HG02642 (cell line): ENCODE measurements at regions not wholly inside any gene's neighbourhood (a gene's known extent, or its start where the extent isn't known, plus 50 kb on each side); places are given as distances from the start of the nearest gene placed in this dataset.

ENCODE experiments used
- ATAC-seq: cut with Tn5 transposase; IDR thresholded peaks from one replicate; pipeline ENCODE4 v1.9.1; 2021; ENCODE audit warnings: mild to moderate bottlenecking; ENCODE audit not compliant: unreplicated experiment, poor library complexity

DNA sequence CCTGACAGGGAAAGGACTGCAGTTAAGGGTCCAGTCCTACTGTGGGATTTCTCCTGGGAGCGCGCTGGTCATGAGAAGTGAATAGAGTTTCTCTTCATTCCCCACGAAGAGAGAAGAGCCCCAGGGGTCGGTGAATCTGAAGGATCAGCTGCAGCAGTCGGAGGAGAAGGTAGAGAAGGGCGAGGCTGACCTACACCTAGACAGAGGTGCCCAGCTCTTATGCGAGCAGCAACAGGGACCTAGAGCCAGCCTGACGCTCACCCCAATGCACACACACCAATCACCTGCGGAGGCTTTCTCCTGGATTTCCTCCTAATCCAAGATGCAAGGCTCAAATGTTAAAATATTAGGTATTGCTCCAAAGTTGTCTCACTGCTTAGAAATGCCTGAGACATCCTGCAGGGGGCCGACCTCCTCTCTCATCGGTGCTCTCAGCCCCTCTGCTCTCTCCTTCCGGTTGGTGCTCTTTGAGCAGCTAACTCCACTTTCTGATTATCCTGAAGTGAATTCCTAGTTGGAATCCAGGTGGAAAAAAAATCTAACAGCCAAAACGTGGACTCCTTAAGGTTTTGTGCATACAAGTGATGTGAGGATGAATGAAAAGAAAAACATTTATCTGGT, 176.4 kb downstream of the AHR start:
- ATAC-seq, result peak; percentile 51

DNA sequence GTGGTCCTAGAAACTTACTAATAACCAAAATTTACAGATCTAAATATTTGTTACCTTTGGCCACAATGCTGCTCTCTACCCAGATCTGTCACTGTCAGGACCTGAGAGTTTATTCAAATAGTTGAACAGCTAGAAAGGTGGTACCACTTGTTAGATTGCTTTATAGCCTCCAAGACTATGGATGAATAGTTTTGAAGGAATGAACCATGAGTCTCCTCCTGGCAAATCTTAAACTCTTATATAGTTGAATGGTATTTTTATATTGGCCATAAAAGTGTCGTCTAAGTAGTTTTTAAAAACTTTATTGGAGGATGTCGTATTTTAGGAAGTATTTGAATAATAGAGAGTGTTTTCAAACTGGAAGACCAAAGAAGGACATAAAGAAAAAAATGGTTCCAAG, 178.7 kb downstream of the AHR start:
- no peak for ATAC-seq

DNA sequence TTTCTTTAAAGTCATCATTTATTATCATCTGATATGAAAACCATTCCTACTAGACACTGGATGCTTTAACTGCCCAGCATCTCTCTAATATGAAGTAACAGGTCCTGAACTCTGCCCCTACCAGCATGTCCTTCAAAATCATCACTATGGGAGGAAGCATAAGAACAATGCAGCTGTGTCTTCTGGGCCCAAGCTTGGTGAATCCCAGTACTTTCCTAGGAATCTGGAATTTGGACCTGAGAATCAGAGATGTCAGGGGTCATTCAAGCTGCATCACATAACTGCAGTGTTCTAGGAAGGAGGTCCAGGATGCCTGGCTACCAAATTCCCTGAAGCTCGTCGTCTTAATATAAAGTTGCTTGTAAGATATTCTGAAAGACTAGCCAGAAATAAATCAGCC, 182.7 kb downstream of the AHR start:
- ATAC-seq, result no peak

DNA sequence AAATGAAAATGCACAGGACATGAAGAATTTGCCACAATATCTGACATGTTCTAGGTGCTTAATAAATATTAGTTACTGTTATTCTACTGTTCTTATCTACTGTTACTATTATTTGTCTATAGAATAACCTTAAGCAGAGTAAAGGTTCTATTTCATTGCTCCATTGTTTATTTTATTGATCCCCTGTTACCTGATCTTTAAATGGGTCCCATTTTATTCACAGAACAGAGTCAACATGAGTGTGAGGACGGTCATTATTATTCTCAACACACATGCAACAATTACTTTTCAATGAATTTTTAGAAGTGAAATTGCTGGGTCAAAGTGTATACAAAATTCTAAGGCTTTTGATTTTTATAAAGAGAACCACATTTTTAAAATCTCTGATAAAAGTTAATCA, 186.9 kb downstream of the AHR start:
- no peak for ATAC-seq

DNA sequence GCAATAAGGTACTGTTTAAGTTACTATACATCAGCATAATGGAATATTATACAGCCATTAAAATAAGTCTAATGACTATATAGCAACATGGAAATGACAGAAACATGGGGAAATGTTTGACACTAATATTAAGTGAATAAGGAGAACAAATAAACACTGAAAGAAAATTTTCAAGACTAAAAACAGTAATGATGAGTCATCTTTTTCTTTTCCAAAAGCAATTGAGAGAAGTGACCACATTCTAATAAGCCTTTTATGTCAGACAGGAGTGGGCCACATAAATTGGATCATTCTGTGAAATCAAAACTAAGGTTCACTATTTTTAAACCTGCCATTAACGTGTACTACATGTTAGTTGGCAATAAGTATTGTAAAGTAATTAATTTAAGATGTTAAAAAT, 187.5 kb downstream of the AHR start:
- ATAC-seq, result no peak

DNA sequence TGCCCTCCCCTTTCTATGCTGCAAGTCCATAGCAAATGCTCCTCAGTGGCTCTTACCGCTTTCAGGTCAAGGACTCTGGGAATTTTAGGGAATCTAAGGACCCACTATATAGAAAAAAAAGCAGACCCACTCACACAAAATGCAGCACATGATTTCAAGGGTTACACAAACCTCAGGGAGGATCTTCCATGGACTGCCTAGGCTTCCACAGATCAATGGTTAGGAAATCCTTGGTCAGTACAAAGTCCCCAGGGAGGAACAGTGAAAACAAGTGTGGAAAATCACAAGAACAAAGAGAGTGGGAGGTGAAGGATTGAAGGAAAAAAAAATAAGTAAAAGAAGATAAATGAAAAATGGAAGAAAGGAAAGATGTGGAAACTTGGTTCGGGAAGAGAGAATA, 188.4 kb downstream of the AHR start:
- no peak for ATAC-seq

DNA sequence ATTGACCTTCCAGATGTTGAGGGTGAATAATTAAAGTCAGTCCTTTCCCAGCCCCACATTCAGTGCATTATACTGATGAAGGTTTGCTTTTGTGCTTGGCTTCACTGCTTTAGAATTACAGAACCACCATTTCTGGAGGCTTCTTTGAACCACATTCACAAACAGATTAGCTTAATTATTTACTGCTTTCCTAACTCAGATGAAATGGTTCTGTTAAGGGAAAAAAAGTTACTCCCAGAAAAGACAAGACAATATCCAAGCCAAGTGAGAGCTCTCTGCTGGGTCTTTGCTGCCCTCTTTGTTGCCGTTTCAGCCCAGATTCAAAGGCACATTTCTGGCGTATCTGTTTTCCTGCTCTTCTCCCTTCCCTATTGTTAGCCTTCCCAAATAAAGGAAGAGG, 188.9 kb downstream of the AHR start:
- ATAC-seq, result no peak

DNA sequence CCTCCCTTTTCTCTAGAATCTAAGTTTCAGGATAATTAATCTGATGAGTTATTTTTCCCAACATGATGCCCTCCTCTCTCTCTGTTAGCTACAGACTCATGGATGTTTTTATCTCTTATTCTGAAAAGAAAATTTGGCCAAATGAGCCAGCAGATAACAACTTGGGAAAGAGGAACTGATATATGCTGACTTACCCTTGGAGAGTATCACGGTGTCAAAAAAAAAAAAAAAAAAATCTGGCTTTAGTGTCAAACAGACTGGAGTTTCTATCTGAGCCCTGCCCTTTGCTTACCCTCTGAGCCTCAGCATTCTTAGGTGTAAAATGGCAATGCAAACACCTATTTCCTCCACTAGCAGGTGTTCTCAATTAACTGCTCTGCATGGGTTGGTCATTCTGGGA, 190.4 kb downstream of the AHR start:
- no peak for ATAC-seq

DNA sequence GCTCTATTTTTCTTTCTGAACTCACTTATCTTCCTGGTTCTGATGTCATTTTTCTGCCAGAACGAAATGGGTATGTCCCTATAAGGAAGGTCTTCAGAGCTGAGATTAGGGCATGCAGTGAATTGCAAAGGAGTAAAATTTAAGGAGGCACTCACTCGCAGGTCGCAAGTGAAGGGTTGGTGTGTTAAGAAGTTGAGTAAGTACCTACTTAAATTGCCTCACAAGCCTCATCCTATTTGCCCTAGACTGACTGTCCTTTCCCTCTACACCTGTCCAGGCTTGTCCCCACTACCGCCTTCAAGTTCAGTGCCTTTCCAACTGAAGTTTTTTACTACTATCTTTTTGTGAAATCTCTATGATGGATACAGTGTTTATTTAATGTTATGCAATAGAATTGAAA, 191.5 kb downstream of the AHR start:
- ATAC-seq, result no peak

DNA sequence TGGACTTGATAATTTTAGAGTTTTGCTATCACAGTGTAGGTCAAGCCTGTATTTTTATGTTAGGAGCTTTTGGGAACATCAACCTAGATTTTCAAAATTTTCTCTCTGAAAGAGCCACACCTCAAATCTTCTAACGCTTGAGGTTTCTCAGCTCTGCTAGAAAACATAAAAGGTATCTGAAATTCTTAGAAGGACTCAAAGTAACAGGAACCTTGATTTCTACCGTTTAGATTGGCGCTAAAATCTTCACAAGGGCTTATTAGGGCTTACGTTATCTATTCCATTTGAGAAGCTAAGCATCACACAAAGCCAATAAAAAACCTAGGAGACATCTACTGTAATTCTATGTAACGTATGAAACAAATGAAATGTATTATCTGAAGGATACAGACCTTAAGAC, 192.4 kb downstream of the AHR start:
- no peak for ATAC-seq

DNA sequence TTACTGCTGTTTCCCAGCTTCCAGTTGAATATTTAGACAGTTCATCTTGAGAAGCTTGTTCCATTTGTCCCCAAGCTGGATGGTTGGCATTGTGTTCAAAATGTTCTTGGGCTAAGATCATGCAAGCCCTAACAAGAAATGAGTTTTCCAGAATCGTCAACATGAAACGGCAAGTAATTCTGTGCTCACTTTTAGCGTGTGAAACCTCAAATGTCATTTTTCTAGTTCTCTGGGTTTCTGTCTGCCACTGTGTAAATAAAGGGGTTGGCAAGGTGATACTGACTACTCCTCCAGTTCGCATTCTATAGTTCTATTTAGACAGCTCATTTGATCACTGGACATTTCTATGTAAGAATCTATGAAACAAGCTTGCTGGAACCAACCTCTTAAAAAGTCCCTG, 194.0 kb downstream of the AHR start:
- ATAC-seq, result no peak

DNA sequence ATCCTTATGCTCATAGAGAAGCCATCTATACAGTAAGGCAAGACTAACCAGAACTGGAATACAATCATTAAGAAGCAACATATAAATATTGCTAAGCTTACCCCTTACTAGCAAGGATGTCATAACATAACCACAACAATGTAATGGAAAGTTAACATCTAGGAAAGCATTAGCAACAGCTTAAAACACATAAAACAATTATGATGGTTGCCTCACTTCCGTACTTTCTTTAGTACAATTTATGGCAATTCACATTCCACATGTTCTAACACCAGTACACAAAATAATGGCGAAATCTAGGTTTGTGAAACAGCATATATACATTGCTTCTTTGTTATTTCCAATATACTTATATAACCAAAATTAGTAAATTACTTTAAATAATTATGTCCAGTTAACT, 195.0 kb downstream of the AHR start:
- no peak for ATAC-seq

DNA sequence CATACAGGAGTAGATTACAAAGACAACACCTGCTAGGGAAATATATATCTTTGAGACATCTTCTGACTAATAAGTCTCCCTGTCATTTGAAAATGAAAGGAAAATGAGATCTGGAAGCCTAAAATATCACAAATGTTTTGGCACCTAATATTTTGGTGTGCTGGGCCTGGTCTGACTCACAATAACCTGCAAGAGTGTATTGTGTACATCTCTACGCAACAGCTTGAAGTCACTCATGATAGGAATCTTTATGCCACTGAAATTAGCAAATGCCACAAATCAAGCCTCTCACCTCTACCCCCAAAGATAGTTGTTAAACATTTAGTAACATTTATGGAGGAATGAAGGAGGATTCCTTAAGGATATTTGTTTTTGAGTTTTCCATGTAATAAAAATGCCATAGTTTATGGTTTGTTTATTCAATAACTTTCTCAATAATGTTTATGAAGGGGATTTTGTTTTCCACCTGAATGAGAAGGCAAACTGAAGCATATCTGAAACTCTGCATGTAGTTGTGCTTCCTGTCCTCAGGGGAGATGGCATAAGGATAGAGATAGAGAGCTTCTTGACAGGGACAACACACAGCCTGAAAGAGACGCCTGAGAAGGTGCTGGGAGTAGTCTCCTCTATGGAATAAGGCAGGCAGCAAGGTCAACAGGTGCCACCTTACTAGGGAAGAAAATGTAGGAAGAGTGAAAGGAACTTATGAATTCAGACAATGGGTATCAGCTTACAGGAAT, 197.4 kb downstream of the AHR start:
- ATAC-seq, result no peak

DNA sequence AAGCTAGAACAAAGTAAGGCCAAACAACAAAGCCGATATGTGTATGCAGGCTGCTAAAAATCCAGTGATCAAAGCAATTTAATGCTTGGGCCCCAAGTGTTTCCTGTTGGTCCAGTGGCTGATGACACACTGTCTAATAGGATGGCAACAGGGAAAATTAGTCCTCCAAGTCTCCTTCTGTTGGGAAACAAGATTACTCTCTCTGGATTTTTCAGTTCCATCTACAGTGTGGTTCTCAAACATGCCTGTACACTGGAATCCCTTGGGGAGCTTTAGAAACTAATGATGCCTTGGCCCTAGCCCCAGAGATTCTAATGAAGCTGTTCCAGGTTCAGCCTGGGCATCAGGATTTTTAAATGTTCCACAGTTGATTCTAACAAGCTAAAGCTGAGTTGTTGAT, 198.7 kb downstream of the AHR start:
- ATAC-seq, result no peak

DNA sequence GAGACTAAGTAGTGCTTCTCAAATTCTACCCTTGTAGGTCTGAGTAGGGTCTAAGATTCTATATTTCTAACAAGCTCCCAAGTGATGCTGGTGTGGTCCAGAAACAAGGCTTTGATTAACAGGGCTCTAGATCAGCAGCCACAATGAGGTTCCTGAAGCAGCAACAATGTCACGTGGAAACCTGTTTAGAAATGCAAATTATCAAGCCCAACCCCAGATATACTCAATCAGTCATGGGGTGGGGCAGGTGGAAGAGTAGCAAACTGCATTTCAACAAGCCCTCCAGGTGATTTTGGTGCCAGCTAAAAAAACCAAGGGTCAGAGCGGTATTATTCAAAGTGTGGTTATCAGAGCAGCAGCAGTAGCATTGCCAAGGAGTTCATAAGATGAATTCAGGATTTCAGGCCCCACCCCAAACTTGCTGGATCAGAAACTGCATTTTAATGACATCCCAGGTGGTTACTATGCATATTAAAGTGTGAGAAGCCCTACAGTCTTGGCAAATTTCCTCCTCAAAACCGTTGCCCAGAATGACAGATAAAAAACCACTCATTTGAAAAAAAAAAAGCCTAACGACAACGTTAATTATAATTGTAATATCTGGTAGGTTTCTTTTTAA, 199.2 kb downstream of the AHR start:
- no peak for ATAC-seq

DNA sequence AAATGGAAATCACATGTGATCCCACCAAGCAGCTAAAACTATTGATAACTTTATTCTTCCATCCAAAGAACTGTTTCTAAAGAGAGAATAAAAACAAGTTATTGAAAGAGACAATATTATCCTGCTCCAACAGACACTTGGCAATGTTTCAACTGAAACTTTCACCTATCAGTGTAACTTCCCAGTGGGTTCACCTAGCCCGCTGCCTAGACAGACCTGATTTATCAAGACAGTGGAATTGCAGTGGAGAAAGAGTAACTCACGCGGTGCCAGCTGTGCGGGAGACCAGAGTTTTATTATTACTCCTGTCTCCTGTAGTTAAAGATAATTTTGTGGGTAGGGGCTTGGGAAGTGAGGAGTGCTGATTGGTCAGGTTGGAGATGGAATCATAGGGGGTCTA, 199.8 kb downstream of the AHR start:
- ATAC-seq, result no peak

DNA sequence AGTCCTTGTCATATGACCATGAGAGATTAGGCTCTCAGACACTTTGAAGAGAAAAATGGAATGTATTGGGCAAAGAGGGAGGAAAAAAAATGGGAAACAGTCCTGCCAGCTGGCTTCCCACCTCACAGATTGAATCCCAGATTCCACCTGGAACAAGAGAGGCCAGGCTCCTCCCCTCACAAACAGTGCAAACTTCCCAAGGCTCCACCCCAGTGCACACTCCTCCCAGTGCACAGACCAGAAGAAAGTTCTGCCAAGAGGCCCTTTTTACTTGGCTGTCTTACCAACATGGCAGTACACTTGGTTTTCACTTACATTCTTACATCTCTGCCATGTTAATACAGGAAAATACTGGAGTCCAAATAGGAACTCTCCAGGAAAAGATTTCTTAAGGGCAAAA, 202.3 kb downstream of the AHR start:
- no peak for ATAC-seq

DNA sequence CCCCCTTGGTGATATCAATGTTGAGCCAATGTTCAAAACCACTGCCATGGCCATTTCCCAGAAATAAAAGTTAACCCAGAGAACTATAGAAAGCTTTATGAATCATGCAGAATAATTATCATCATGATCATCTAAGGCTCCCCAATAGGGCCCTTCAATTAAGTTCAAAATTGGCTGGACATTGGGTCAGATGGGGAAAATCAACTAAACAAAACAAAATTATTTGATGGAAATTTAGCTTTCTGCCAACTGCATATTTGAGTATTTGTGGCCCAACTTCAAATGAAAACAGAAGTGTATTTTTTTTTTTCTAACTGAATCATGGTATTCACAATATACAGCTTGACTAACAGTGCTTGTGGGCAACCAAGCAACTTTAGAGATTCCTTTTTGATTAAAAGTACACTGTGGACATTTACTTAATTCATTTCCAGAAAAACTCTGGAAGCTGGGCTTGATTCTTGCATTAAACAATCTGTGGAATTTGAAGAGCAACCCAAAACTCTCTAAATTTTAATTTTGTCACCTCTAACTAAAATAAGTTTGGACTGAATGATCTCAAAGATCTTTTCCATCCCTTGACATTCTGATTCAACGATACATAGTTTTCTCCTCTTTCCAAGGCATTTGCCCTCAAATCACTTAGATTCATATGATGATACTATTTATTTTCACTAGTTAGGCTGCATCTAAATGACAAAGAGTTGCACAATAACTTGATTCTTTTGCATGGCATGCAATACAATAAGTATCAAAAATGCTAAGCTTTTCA, 203.2 kb downstream of the AHR start:
- ATAC-seq, result no peak

DNA sequence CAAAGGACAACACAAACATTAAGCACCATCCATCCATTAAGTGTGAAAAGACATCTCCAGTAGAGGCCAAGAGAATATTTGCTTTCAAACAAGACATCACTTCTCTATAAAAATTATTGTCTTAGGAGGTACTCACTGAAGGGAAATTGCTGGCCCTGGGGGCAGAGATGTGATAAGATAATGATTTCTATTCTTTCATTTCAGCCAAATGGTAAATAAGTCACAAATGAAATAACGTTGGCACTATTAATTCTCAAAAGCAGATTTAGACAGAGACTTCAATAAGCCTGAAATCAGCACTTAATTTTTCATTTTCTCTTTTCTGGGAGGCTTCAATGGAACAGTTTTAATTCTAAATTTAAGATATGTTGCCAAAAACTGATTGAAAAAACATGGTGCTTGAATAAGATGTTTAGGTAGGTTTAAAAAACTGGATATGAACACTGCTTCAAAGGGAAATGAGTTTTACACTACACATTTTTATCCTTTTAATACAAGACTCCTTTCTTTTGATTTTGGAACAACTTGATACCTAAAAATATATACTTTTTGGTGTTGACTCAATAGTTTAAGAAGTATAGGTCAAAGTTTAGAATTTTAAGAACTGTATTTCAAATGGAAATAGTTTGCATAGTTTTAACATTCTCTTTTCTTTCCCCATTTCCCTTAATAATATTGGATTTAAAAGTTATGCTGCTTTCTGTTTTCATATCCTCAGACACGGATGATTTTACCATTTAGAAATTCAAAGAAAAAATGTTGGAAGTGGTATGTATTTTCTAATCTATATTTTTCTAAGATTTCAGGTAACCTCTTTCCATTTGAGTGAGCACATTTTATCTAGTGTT, 204.0 kb downstream of the AHR start:
- ATAC-seq, result no peak

DNA sequence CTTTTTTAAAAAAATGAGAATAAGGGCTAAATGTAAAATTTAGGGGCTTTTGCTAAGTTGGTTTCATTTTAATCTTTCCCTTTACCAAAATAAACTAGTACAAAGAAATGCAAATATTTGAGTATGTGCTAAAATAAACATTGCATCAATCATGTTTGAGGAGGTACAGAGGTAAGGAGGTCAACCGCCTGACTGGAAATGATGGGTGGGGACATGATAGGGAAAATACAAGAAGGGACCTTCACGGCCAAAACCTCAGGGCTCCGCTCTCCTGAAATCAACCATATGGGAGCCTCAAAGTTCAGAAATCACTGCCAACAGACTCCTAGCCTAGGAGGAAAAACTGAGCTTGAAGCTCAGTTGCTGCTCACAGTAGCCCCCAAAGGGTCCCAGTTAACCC, 207.6 kb downstream of the AHR start:
- peak; percentile 92 for ATAC-seq
